Pancreas (tissue), 10 donors: ENCODE measurements at regions not wholly inside any gene's neighbourhood (a gene's known extent, or its start where the extent isn't known, plus 50 kb on each side); places are given as distances from the start of the nearest gene placed in this dataset.
"Not testable (repeated sequence)": the region's sequence is repeated elsewhere in the genome, so short reads cannot be mapped to it uniquely, and the experiment has no call there.

ENCODE experiments used
- ATAC-seq, 4 donors: fragments of 200-7000 bp; cut with Tn5 transposase; one replicate each; pipeline versions ENCODE4 v1.8.0 to v1.9.1; 2020; ENCODE audit warnings: mild to moderate bottlenecking in 4 of 4, moderate library complexity in 4 of 4
- DNase-seq, 6 donors: peaks; one replicate each; pipeline ENCODE4 v3.0.0-alpha.2; 2020
- FAIRE-seq: peaks from 2 replicates; lab custom pipeline; 2012; peaks lifted over from hg19 to GRCh38; lab: Jason Lieb, UNC
- H3K27ac ChIP-seq, 4 donors: fragments of 200-600 bp; sonication (generic); 1 replicate in 3 of 4; 2 replicates in 1 of 4; pipeline versions ENCODE4 v1.5.0 to v1.8.0; 2020
- H3K27me3 ChIP-seq, 4 donors: fragments of 200-600 bp; one replicate each; pipeline ENCODE4 v1.8.0; 2021
- H3K36me3 ChIP-seq, 3 donors: fragments of 200-600 bp; sonication (generic) in 1 of 3; one replicate each; pipeline versions ENCODE4 v1.5.0 to v1.8.0; 2020 to 2021
- H3K4me1 ChIP-seq, 3 donors: fragments of 200-600 bp; one replicate each; pipeline ENCODE4 v1.8.0; 2021
- H3K4me3 ChIP-seq, 4 donors: fragments of 200-600 bp; sonication (generic) in 2 of 4; one replicate each; pipeline versions ENCODE4 v1.5.0 to v1.8.0; 2020 to 2021
- H3K9me3 ChIP-seq, 4 donors: fragments of 200-600 bp; one replicate each; pipeline ENCODE4 v1.8.0; 2021
- WGBS, 2 donors: extraction: QIAGEN DNeasy Blood & Tissue Kit; methylation state at CpG; one replicate each; pipeline ENCODE4 v1.1.7; 2013; 5-methylcytosine and 5-hydroxymethylcytosine counted together
- intact Hi-C, 3 donors: fragments of 100-400 bp; cut with DNase I; formaldehyde crosslinking; loops; one replicate each; pipeline versions ENCODE4 v1.11.1 to v1.14.2; 2022
- TF ChIP-seq, protein P1 (sequence below), 4 donors: fragments of 200-600 bp; sonication (generic) in 3 of 4; IDR thresholded peaks; one replicate each; pipeline versions ENCODE4 v1.5.0 to v1.8.0; 2021; ENCODE audit warnings: antibody characterized with exemption in 4 of 4
- donor health status: healthy with polysubstance abuse.
- donor health status: DM: no; HTN: no; CAD: no; lungs with moderate emphysema.
- donor health status: DM: no; HTN: no; CAD: no.
- donor health status: control.
- donor health status: control.
- donor health status: Bipolar disorder and iron deficiency.
- donor health status: DM: yes; HTN: yes; CAD: no.
- donor health status: DM: no; HTN: no; CAD: no.
- donor health status: DM: no; HTN: no; CAD: no.
- donor health status: DM: yes; HTN: yes; CAD: no.

DNA sequence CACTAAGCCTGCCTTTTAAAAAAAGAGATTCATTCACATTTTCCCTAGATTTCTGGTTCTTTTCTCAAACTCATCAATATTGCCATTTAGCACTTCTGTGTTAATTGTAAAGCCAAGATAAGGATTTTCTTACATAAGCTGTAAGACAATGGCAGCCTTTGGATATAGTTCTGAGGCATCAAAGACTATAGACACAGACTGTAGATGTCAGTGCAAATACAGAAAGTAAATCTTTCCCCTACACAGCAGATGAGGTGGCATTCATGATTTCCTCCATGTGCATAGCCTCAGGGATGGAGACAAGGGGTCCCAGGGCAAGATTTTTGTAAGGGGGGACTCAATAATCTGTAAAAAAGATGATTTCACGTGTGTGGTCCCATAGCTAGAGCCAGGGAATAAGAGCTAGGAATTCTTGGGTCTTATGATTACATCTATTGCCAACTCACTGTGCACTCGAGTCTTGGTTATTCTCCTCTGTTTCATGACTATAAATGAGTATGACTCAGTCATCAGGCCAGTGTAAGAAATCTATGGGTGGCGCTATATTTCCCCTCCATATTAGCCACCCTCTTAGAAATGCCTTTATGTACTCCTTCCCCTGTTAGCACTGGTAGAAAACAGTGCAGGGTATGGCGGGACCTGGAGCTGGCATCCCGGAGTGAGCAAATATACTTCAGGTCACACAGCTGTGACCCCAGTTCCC lies 207.5 kb downstream of the EXOC5 start:
- TF ChIP-seq, protein P1, sequence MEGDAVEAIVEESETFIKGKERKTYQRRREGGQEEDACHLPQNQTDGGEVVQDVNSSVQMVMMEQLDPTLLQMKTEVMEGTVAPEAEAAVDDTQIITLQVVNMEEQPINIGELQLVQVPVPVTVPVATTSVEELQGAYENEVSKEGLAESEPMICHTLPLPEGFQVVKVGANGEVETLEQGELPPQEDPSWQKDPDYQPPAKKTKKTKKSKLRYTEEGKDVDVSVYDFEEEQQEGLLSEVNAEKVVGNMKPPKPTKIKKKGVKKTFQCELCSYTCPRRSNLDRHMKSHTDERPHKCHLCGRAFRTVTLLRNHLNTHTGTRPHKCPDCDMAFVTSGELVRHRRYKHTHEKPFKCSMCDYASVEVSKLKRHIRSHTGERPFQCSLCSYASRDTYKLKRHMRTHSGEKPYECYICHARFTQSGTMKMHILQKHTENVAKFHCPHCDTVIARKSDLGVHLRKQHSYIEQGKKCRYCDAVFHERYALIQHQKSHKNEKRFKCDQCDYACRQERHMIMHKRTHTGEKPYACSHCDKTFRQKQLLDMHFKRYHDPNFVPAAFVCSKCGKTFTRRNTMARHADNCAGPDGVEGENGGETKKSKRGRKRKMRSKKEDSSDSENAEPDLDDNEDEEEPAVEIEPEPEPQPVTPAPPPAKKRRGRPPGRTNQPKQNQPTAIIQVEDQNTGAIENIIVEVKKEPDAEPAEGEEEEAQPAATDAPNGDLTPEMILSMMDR (IDR thresholded peaks at IDR 0.05): no peak
- ATAC-seq (no peak), FAIRE-seq (no peak), DNase-seq (no peak)
- 91 to 98% methylated on average over 5 of the region's 5 CpGs for WGBS, 2 donors
- Histone ChIP-seq H3K27ac (peak overlapping the region in 2 of 4 donors; percentile 2 to 75), H3K9me3 (no peaks in the 10 kb centered on the region), H3K4me1 (peaks cover 37 to 38% (median 38%) of the 10 kb centered on the region in 3 donors), H3K27me3 (no peaks in the 10 kb centered on the region), H3K36me3 (no peaks in the 10 kb centered on the region), H3K4me3 (no peak overlapping the region)
- intact Hi-C loops: no loop called here

DNA sequence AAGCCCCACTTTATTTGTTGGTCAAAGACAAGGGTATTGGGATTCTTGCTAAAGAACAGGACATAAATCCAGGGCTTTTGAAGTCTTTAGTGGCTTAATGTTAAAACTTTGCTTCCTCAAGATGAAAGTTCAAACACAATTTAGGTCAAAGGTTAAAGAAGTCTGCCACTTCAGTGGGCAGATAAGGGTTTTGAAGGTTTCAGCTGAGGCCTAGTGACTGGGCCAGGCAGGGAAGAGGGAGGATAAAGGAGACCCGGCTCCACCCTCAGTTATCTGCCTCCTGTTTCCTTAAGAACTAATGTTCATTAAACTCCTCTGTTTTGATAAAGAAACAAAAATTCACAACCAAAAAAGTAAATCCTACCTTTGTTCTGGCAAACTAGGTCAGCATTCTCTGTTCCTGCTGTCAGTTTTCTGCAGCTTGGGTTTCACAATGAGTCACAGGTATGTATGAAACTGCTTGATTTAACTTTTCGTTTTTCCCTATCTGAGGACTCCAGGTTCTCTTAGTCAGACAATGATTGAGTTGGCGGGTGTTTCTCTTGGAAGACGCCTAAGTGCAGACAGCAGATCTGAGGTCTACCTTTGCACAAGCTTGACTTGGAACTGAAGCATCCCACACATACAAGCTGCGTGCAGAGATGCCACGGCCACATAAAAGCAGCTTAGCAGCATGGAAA lies 208.3 kb downstream of the EXOC5 start:
- WGBS, 2 donors: 42 to 44% methylated on average over 6 of the region's 6 CpGs
- TF ChIP-seq, protein P1 (IDR thresholded peaks at IDR 0.05): no peak
- DNase-seq: peak in 3 of 6 donors; percentile 17 to 37 (median 23)
- Histone ChIP-seq H3K27me3 (no peaks in the 10 kb centered on the region), H3K27ac (peak overlapping the region; percentile 23 to 75 (median 44)), H3K4me1 (peaks cover 36 to 38% (median 38%) of the 10 kb centered on the region in 3 donors), H3K36me3 (no peaks in the 10 kb centered on the region), H3K9me3 (no peaks in the 10 kb centered on the region), H3K4me3 (no peak overlapping the region)
- intact Hi-C loops: no loop called here
- no peak for FAIRE-seq
- ATAC-seq: peak; percentile 34 to 67 (median 55)

DNA sequence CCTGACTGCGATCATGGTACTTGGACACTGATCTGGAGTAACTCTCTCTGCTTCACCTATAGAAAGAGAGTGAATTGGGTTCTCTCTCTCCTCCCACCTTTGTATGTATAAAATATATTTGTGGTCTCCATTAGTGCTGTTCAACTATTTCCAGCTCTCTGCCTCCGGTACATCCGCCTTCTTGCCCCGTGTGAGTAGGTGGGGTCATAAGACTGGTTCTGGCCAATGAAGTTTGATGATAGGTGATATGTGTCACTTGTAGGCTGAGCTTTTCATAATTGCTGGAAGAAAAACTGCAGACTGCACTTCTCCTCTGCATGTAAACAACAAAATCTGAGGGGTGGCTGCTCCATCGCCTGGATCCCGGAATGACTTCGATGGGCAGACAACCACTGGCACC lies 210.4 kb downstream of the EXOC5 start:
- Histone ChIP-seq H3K27me3 (no peaks in the 10 kb centered on the region), H3K36me3 (no peaks in the 10 kb centered on the region), H3K4me3 (peak overlapping the region in 2 of 4 donors; percentile 25 to 27), H3K27ac (peak overlapping the region; percentile 17 to 75 (median 52)), H3K9me3 (no peaks in the 10 kb centered on the region), H3K4me1 (peaks cover 36 to 38% (median 38%) of the 10 kb centered on the region in 3 donors)
- FAIRE-seq (no peak), DNase-seq (peak in 3 of 6 donors; percentile 33 to 45 (median 43)), ATAC-seq (peak; percentile 42 to 67 (median 64))
- intact Hi-C loops: no loop called here
- TF ChIP-seq, protein P1 (IDR thresholded peaks at IDR 0.05): no peak
- 51 to 52% methylated on average over 7 of the region's 7 CpGs for WGBS, 2 donors

DNA sequence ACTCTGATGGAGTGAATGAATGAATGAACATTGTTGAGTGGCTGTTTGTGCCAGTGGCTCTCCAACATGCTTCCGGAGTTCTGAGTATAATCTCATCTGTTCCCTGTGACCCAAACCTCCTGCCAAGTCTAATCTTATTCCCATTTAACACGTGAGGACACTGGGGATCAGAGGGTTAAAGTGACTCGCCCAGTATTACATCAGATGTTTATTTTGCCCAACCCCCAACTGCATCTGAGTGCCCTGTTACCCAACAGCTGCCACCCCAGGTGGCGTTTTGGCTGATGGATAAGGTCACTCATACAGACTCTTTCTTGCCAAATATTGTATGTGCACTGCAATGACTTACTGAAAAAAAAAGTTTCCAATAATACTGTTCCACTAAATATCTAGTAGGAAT lies 210.9 kb downstream of the EXOC5 start:
- TF ChIP-seq, protein P1 (IDR thresholded peaks at IDR 0.05): no peak
- FAIRE-seq: no peak
- 7% methylated on average over 4 of the region's 4 CpGs for WGBS, 2 donors
- Histone ChIP-seq H3K9me3 (no peaks in the 10 kb centered on the region), H3K27me3 (no peaks in the 10 kb centered on the region), H3K4me1 (peaks cover 36 to 41% (median 38%) of the 10 kb centered on the region in 3 donors), H3K27ac (peak overlapping the region; percentile 41 to 75 (median 58)), H3K36me3 (no peaks in the 10 kb centered on the region), H3K4me3 (peak overlapping the region in 2 of 4 donors; percentile 25 to 27)
- peak in 5 of 6 donors; percentile 76 to 90 (median 85) for DNase-seq
- intact Hi-C loops: no loop called here
- ATAC-seq: peak; percentile 87 to 92 (median 90)

DNA sequence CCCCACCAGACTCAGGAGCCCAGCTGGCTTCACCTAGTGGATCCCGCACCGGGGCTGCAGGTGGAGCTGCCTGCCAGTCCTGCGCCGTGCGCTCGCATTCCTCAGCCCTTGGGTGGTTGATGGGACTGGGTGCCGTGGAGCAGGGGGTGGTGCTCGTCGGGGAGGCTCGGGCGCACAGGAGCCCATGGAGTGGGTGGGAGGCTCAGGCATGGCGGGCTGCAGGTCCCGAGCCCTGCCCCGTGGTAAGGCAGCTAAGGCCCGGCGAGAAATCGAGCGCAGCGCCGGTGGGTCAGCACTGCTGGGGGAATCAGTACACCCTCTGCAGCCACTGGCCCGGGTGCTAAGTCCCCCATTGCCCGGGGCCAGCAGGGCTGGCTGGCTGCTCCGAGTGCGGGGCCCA lies 212.2 kb downstream of the EXOC5 start:
- H3K27me3 ChIP-seq, H3K36me3 ChIP-seq, H3K9me3 ChIP-seq, FAIRE-seq, ATAC-seq, intact Hi-C loops, H3K27ac ChIP-seq, H3K4me3 ChIP-seq: not testable (repeated sequence)
- WGBS, 2 donors: 94 to 100% methylated on average over 5 to 22 of the region's 24 CpGs
- peaks cover 36 to 41% (median 38%) of the 10 kb centered on the region in 3 donors for H3K4me1 ChIP-seq
- DNase-seq: peak in 1 of 6 donors; percentile 54
